ENCODE measurements at regions not wholly inside any gene's neighbourhood (a gene's known extent, or its start where the extent isn't known, plus 50 kb on each side); places are given as distances from the start of the nearest gene placed in this dataset.

DNA sequence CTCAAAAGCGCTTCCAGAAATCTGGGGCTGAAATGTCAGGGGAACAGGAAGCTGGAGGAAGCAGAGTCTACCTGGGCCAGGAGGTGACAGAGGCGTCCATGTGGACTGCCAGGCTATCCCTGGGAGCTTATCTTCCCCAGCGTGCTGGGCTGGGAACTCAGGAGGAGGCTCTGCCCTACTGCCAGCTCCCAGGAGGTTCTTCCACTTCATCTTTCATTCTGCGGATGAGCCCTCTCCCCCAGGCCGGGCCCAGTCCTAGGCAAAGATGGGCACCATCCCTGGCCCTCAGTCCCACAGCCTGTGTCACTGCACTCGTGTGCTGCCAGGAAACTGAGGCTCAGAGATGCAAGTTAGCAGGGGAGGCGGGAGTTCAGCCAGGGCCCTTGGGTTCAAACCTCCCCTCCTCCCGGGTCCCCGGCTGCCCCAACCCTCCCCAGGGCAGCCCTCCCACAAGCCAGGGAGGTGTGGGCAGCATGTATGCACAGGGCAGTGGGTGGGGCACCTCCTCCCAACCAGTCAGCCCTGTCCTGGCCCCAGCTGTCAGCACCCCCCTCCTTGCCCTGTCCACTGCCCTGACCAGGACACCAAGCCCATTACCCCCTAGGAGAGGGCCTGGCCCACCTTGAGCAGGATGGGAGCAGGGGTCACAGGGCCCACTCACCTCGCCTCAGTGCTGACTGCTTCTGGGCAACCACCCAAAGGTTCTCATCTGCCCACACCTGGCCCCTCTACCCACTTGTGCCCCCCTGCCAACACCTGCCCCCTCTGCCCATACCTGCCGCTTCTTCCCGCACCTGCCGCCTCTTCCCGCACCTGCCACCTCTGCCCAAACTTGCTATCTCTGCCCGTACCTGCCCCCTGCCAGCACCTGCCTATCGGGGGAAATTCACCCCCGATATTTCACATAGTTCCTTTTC lies 226.0 kb downstream of the NPHP4 start:
- no peak for DNase-seq

DNA sequence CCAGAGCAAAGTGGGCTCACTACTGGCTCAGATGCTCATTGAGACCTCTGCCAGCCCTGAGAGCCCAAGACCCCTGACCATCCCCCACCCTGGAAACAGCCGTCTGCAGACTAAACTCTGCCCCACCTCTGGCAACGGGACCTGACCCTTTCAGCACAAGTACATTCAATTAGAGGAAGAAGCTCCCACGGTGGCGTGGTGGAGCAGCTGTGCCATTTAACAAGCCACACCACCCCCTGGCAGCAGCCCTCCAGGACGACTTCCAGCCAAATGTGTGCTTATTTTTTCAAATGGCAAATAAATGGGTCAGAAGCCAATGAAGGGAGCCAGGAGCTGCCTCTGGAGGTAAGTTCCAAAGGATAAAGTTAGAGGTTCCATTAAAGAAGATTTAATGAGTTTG lies 226.7 kb downstream of the NPHP4 start:
- no peak for DNase-seq

DNA sequence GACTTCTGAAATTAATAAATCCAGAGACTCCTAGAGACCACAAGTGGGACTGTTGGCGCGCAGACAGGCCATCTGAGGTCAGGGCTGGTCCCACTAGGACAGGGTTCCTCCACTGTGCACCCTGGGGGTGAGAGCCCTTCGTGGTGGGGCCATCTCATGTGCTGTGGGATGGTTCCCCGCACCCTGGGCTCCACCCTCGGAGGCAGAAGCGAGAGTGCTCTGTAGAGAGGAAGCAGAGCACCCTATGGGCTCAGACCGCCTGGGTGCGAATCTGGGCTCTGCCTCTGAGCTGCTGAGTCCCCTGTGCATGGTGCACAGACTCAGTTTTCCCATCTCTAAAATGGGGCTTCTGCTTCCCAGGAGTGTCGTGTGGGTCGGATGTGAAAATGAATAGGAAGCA lies 227.3 kb downstream of the NPHP4 start:
- no peak for DNase-seq

GRCh38 chr1:5764464-5764863 lies 227.8 kb downstream of the NPHP4 start:
- no peak for DNase-seq

- no peak for DNase-seq
Measured at GRCh38 chr1:5763696-5764370, 228.4 kb downstream of the NPHP4 start.

- DNase-seq = no peak
Measured at GRCh38 chr1:5758859-5759578, 233.2 kb downstream of the NPHP4 start.

DNA sequence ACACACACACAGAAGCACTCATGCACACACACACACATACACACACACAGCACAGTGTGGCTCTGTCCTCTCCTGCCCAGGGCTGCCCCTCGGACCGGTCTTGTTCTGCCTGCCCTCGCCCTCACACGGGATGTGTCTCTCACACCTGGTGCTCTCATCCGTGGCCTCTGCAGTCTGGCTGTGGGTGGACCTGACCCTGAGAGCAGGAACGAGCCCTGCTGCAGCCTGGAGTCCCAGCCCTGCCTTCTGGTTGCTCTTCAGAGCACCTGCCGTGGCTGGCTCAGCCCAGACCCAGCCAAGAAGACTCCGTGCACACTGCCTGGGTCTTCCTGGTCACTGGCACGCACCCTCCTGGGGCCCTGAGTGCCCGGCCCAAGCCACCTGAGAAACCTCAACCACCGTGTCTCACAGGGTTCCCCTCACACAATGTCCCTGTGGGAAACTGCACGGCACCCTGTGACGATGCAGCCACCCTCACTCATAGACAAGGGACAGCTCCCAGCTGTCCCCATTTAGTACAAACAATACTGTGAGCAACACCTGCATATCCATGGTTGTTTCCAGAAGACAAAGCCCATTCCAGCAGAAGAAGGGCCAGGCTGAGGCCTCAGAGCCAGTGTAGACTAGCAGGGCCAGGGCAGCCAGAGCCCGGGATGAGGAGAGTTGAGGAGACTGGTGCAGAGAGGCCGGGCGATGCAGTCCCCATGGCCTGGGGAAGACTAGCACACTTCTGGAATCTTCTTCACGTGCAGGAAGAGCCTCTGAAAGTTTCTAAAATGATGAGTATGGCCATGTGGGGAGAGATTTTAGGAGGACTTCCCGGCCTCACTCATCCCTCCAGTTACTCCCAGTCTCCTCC lies 234.0 kb downstream of the NPHP4 start:
- no peak for DNase-seq

DNA sequence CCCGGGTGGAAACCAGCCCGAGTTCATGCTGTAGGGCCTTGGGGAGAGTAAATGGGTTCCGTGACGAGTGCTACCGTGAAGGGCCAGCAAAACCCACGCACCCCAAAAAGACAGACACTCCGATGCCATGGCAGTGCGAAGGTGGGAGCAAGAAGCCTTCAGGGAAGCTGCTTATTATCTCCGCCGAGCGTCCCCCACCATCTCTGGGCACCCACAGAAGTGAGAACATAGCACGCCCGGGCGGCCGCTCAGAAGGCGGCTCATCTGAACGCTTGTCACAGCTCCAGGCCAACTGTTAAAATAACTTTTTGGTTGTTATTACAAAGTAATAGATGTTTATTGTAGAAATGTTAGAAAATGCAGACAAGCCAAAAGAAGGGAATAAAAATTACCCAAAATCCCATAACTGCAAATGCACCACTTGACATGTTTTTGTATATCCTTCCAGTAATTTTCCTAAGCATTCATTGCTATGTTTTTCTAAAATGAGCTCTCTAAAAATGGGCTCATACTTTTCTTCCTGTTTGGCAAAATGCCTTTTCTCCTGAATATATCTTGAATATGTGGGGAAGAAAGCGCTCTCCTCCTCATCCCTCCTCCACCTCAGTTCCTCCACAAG lies 234.9 kb downstream of the NPHP4 start:
- no peak for DNase-seq

- DNase-seq = no peak
Measured at GRCh38 chr1:5756434-5757186, 235.6 kb downstream of the NPHP4 start.

GRCh38 chr1:5755552-5756125 lies 236.6 kb downstream of the NPHP4 start:
- DNase-seq = no peak

- no peak for DNase-seq
Measured at GRCh38 chr1:5754817-5755551, 237.2 kb downstream of the NPHP4 start.

DNA sequence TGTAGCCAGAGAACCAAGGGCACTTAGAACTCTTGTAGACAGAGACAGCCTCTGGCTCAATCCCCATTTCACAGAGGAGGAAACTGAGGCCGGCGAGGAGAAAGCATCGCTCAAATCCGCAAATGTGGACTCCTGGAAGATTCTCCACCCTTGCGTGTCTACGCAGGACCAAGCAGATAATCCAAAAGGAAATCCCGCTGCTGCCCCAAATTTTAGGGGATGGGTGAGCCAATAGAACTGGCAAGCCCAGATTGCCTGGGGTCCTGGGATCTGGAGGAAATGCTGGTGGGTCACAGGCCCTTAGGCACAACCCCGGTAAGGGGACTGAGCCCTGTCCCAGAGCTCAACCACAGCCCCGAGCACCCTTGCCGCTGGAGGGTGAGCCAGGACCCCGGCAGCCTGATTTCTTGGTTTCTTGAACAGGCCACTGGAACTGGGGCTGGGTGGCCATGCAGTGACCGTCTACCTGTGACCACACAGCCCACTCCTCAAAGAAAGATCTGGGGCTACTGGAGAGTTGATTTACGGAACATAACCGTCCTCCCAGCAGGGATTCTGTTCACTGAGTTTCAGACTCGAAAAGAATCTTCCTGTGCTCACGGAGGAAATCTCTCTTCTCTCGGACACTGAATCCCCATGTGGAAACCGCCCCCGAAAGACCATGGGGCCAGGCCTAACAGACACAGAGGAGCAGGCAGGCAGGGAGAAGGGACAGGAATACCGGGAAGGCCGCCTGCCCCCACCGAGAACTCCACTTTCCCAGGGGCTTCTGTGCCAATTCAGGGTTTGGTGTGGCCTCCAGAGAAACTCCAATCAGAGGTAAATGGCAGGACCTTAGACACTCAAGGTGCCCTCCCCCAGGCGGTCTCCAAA lies 238.4 kb downstream of the NPHP4 start:
- DNase-seq = no peak

DNA sequence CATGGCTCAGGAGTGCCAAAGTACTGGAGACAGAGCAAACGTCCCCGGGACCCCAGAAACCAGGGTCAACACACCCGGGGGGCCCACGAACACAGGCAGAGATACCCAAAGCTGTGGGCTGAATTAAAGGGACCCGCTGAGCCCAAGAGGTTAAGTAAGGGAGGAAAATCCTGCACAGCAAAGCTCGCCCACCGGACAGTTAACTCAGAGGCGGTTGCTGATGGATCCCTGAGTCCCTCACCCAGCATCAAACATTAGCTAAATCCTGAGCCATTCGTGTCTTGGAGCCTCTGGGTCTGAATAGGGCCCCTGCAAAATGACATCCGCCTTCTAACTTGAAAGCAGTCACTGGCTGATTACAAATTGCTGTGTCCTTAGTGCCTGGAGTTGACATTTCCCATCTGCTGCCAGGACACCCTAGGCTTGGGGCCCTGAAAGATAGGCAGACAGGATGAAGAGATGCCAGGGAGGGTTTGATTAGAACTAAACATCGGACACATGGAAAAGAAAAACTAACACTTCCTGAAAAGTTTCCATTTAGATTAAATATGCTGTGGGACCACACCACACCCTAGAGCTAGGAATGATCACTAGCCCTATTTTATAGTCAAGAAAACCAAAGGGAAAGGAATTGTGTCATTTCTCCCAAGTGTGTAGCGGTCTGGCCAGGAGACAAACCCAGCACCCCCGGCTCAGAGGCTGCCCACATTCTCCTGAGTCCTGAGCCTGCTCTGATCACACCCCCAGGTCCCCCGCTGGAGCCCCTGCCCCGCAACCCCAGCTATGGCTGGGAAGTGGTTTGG lies 239.3 kb downstream of the NPHP4 start:
- no peak for DNase-seq

GRCh38 chr1:5751833-5752745 lies 240.1 kb downstream of the NPHP4 start:
- DNase-seq = no peak

DNA sequence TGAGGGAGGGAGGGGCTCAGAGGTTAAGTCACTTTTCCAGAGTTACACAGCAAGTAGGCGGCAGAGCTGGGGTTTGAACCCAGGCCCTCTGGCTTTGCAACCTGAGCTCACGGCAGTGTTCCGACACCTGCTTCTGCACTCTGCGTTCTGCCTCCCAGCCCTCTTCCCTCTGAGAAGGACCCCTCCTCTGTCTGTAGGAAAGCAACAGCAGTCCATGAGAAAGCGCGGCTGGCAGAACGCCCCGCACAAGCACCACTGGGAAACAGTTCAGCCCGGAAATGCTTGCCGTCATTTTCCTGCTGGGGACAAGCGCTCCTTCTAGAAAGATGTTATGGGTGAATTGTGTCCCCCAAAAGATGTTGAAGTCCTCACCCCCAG lies 241.1 kb downstream of the NPHP4 start:
- DNase-seq = no peak

GRCh38 chr1:5750186-5751162 lies 241.8 kb downstream of the NPHP4 start:
- DNase-seq = no peak

Measured in bone marrow (tissue), 2 donors.